ENCODE measurements at regions not wholly inside any gene's neighbourhood (a gene's known extent, or its start where the extent isn't known, plus 50 kb on each side); places are given as distances from the start of the nearest gene placed in this dataset.
A peak's percentile ranks its signal among the peaks of the same experiment; 100 is the strongest.

GRCh38 chr12:107320033-107320928 lies 226.9 kb upstream of the CRY1 start (continued):
- no peak for TF ChIP-seq RXRA (IDR thresholded peaks at IDR 0.05; ENCODE audit: insufficient read depth, low read depth, low read length)
- TF ChIP-seq CBX5 (IDR thresholded peaks at IDR 0.05; ENCODE audit: low read depth, low read length): no peak
- TF ChIP-seq SP2 (IDR thresholded peaks at IDR 0.05; ENCODE audit: low read length): no peak
- no peak for TF ChIP-seq POU5F1 (IDR thresholded peaks at IDR 0.05; ENCODE audit: low read depth, low read length)
- TF ChIP-seq TAF1 (IDR thresholded peaks at IDR 0.05; ENCODE audit: low read depth, low read length): no peak
- TF ChIP-seq MAX (IDR thresholded peaks at IDR 0.05): peak; percentile 63
- TF ChIP-seq SIN3A (conservative IDR thresholded peaks at IDR 0.05 in 1 of 2, IDR thresholded peaks at IDR 0.05 in 1 of 2; ENCODE audit: low read depth in 1 of 2, low read length in 2 of 2): 0 out of 4 replicates have a peak, but pooled peaks of 1 of the 2 experiments have one; percentile 30
- no peak for TF ChIP-seq JUN (IDR thresholded peaks at IDR 0.05; ENCODE audit: low read depth, low read length)
- no peak for TF ChIP-seq POLR2A (IDR thresholded peaks at IDR 0.05; ENCODE audit: control extremely low read depth in 1 of 2, low read depth in 2 of 2, low read length in 2 of 2)
- TF ChIP-seq GTF2F1 (IDR thresholded peaks at IDR 0.05; ENCODE audit: borderline replicate concordance, low read depth, low read length): no peak
- TF ChIP-seq EZH2 (IDR thresholded peaks at IDR 0.05; ENCODE audit: low read depth, low read length, severe bottlenecking): peak; percentile 56

Measured in H1 (cell line).